Activated CD8-positive, alpha-beta T cell treated with anti-CD3 and anti-CD28 coated beads for 36 hours (primary cell): ENCODE measurements at regions not wholly inside any gene's neighbourhood (a gene's known extent, or its start where the extent isn't known, plus 50 kb on each side); places are given as distances from the start of the nearest gene placed in this dataset.

Experiments used
- ATAC-seq: fragments of 200-7000 bp; cut with Tn5 transposase; one replicate; pipeline ENCODE4 v1.10.0; 2021; ENCODE audit warnings: mild to moderate bottlenecking, moderate library complexity
- CTCF ChIA-PET: fragments of 350-600 bp; sonication (Branson Sonifier 250); formaldehyde crosslinking; loops from one replicate; lab custom pipeline; 2021; ENCODE audit warnings: antibody characterized with exemption; lab: Charles Lee
- POLR2A ChIA-PET: fragments of 350-600 bp; sonication (Branson Sonifier 250); formaldehyde crosslinking; loops from one replicate; lab custom pipeline; 2021; ENCODE audit warnings: antibody characterized with exemption; lab: Charles Lee
- DNase-seq: peaks from one replicate; pipeline ENCODE4 v3.0.0-alpha.2; 2020
- H3K27ac Mint-ChIP-seq: one replicate; pipeline ENCODE4 v1.8.0; 2021; ENCODE audit warnings: mild to moderate bottlenecking, mixed read lengths
- H3K27me3 Mint-ChIP-seq: one replicate; pipeline ENCODE4 v1.8.0; 2021; ENCODE audit warnings: mixed read lengths
- H3K36me3 Mint-ChIP-seq: one replicate; pipeline ENCODE4 v1.8.0; 2021; ENCODE audit warnings: low read depth, mixed read lengths
- H3K4me1 Mint-ChIP-seq: one replicate; pipeline ENCODE4 v1.8.0; 2021; ENCODE audit warnings: low read depth, mixed read lengths
- H3K4me3 Mint-ChIP-seq: one replicate; pipeline ENCODE4 v1.8.0; 2021; ENCODE audit warnings: mild to moderate bottlenecking, moderate library complexity, mixed read lengths
- H3K9me3 Mint-ChIP-seq: one replicate; pipeline ENCODE4 v1.8.0; 2021; ENCODE audit warnings: mixed read lengths
- intact Hi-C: fragments of 100-400 bp; cut with micrococcal nuclease; formaldehyde crosslinking; loops from one replicate; pipeline ENCODE4 v1.10.0; 2022
- TF ChIP-seq, protein P1 (sequence below): fragments of 200-600 bp; IDR thresholded peaks from one replicate; pipeline ENCODE4 v1.8.0; 2022; ENCODE audit warnings: antibody characterized with exemption, mild to moderate bottlenecking

- Mint-ChIP-seq H3K9me3 (no peaks in the 10 kb centered on the region), H3K36me3 (no peaks in the 10 kb centered on the region), H3K4me1 (no peaks in the 10 kb centered on the region), H3K27ac (no peak overlapping the region), H3K4me3 (no peak overlapping the region), H3K27me3 (peaks cover 2% of the 10 kb centered on the region)
- ATAC-seq (no peak), DNase-seq (no peak)
- intact Hi-C loops, result no loop called here
- CTCF ChIA-PET, result interaction anchor here (0.7 kb wide), 1 partner anchor 218 kb away, joined by 3 read pairs; no protein-coding TSS in a partner anchor
- TF ChIP-seq, protein P1, sequence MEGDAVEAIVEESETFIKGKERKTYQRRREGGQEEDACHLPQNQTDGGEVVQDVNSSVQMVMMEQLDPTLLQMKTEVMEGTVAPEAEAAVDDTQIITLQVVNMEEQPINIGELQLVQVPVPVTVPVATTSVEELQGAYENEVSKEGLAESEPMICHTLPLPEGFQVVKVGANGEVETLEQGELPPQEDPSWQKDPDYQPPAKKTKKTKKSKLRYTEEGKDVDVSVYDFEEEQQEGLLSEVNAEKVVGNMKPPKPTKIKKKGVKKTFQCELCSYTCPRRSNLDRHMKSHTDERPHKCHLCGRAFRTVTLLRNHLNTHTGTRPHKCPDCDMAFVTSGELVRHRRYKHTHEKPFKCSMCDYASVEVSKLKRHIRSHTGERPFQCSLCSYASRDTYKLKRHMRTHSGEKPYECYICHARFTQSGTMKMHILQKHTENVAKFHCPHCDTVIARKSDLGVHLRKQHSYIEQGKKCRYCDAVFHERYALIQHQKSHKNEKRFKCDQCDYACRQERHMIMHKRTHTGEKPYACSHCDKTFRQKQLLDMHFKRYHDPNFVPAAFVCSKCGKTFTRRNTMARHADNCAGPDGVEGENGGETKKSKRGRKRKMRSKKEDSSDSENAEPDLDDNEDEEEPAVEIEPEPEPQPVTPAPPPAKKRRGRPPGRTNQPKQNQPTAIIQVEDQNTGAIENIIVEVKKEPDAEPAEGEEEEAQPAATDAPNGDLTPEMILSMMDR, result no peak
- POLR2A ChIA-PET, result no interaction called here
Observed at GRCh38 chr16:25637236-25637635, 54.5 kb upstream of the HS3ST4 start.

DNA sequence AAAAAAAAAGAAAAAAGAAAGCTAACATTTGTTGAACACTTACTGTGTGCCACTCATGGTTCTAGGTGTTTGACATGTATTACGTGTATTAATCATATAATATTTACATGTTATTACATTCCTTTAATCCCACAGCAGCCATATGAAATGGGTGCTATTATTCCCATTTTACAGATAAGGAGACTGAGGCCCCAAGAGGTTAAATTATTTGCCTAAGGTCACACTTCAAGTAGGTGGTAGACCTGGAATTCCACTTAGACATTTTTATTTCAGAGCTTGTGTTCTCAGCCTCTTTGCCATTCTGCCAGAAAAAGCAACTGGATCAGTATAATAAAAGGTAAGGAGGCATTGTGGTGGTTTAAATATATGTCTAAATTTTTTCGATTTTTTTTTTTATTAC is 55.1 kb upstream of the HS3ST4 start:
- DNase-seq (no peak), ATAC-seq (no peak)
- Mint-ChIP-seq H3K27ac (no peak overlapping the region), H3K4me3 (no peak overlapping the region), H3K27me3 (peaks cover 2% of the 10 kb centered on the region), H3K36me3 (no peaks in the 10 kb centered on the region), H3K4me1 (no peaks in the 10 kb centered on the region), H3K9me3 (no peaks in the 10 kb centered on the region)
- intact Hi-C loops, result no loop called here
- POLR2A ChIA-PET, result no interaction called here
- CTCF ChIA-PET, result no interaction called here
- TF ChIP-seq, protein P1, result no peak

GRCh38 chr16:25635454-25635853 is 56.3 kb upstream of the HS3ST4 start:
- TF ChIP-seq, protein P1, result no peak
- ChIA-PET POLR2A (no interaction called here), CTCF (no interaction called here)
- Mint-ChIP-seq H3K9me3 (no peaks in the 10 kb centered on the region), H3K4me3 (no peak overlapping the region), H3K27ac (no peak overlapping the region), H3K36me3 (no peaks in the 10 kb centered on the region), H3K27me3 (peaks cover 3% of the 10 kb centered on the region), H3K4me1 (no peaks in the 10 kb centered on the region)
- intact Hi-C loops, result no loop called here
- DNase-seq, result no peak
- no peak for ATAC-seq

DNA sequence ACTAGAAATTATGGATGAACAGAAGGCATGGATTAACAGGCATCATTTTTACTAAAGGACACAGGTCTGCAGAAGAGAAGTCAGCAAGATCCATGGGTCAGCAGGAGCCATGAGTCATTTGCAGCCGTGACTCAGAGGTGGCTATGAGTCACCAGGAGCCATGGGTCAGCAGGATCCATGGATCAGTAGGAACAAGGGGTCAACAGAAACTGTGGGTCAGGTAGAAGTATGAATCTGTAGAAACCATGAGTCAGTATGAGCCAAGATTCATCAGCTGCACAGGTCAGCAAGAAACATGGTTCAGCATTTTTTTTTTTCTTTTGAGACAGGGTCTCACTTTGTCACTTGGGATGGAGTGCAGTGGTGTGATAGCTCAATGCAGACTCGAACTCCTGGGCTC is 58.2 kb upstream of the HS3ST4 start:
- peaks cover 3% of the 10 kb centered on the region for H3K9me3 Mint-ChIP-seq
- peaks cover 3% of the 10 kb centered on the region for H3K27me3 Mint-ChIP-seq
- TF ChIP-seq, protein P1, result no peak
- ATAC-seq (no peak), DNase-seq (no peak)
- intact Hi-C loops, result no loop called here
- ChIA-PET POLR2A (no interaction called here), CTCF (no interaction called here)
- H3K36me3 Mint-ChIP-seq, result no peaks in the 10 kb centered on the region
- H3K4me1 Mint-ChIP-seq, result no peaks in the 10 kb centered on the region
- H3K4me3 Mint-ChIP-seq, result no peak overlapping the region
- H3K27ac Mint-ChIP-seq, result no peak overlapping the region

DNA sequence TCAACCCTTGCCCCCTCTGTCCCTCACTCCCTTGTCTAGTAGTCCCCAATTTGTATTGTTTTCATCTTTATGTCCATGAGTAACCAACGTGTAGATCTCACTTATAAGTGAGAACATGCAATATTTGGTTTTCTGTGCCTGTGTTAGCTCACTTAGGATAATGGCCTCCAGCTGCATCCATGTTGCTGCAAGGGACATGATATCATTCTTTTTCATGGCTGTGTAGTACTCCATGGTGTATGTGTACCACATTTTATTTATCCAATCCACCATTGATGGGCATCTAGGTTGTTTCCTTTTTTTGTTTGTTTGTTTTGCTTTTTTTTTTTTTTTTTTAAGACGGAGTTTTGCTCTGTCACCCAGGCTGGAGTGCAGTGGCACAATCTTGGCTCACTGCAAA is 63.0 kb upstream of the HS3ST4 start:
- POLR2A ChIA-PET, result no interaction called here
- Mint-ChIP-seq H3K36me3 (no peaks in the 10 kb centered on the region), H3K27ac (no peak overlapping the region), H3K9me3 (peaks cover 7% of the 10 kb centered on the region), H3K4me1 (no peaks in the 10 kb centered on the region), H3K4me3 (no peak overlapping the region), H3K27me3 (peaks cover 3% of the 10 kb centered on the region)
- CTCF ChIA-PET, result no interaction called here
- intact Hi-C loops, result no loop called here
- no peak for DNase-seq
- TF ChIP-seq, protein P1, result no peak
- ATAC-seq, result no peak
